Ovary (tissue), 7 donors: ENCODE measurements at regions not wholly inside any gene's neighbourhood (a gene's known extent, or its start where the extent isn't known, plus 50 kb on each side); places are given as distances from the start of the nearest gene placed in this dataset.

Experiments used
- DNase-seq, 5 donors: peaks; one replicate each; pipeline ENCODE4 v3.0.0-alpha.2; 2019 to 2020
- H3K27ac ChIP-seq, 2 donors: fragments of 200-600 bp; one replicate each; pipeline versions ENCODE4 v1.5.1 to v1.8.0; 2019 to 2022
- H3K27me3 ChIP-seq: fragments of 200-600 bp; one replicate; pipeline ENCODE4 v1.8.0; 2022
- H3K36me3 ChIP-seq: fragments of 200-600 bp; sonication (generic); one replicate; pipeline ENCODE4 v1.5.1; 2019
- H3K4me1 ChIP-seq: one replicate; pipeline ENCODE4 v1.8.1; 2013; ENCODE audit warnings: mild to moderate bottlenecking, moderate library complexity; ENCODE audit not compliant: insufficient read depth
- H3K4me3 ChIP-seq: fragments of 200-600 bp; sonication (generic); one replicate; pipeline ENCODE4 v1.5.1; 2017
- H3K9me3 ChIP-seq, 2 donors: fragments of 200-600 bp in 1 of 2; sonication (generic) in 1 of 2; one replicate each; pipeline versions ENCODE4 v1.5.1 to v1.8.1; 2013 to 2019; ENCODE audit warnings: mild to moderate bottlenecking in 1 of 2, moderate library complexity in 1 of 2
- EP300 ChIP-seq: sonication (generic); formaldehyde crosslinking; IDR thresholded peaks from one replicate; pipeline ENCODE4 v1.6.1; 2017; ENCODE audit warnings: antibody characterized with exemption
- POLR2A ChIP-seq: fragments of 450-650 bp; IDR thresholded peaks from one replicate; pipeline ENCODE4 v1.6.1; 2017; ENCODE audit warnings: antibody characterized with exemption, mild to moderate bottlenecking, moderate library complexity
- WGBS, 3 donors: extraction: QIAGEN DNeasy Blood & Tissue Kit in 1 of 3; methylation state at CpG; one replicate each; pipeline versions ENCODE4 v1.1.5 to v1.1.7; 2013 to 2017; 5-methylcytosine and 5-hydroxymethylcytosine counted together
- intact Hi-C, 4 donors: fragments of 100-400 bp; cut with DNase I; formaldehyde crosslinking; loops; one replicate each; pipeline versions ENCODE4 v1.11.0 to v1.15.1; 2022 to 2023
- TF ChIP-seq, protein P1 (sequence below), 3 donors: fragments of 450-650 bp in 2 of 3; fragments of 200-600 bp in 1 of 3; IDR thresholded peaks; one replicate each; pipeline versions ENCODE4 v1.5.1 to v1.8.0; 2016 to 2022; ENCODE audit warnings: antibody characterized with exemption in 3 of 3, mild to moderate bottlenecking in 1 of 3
- donor health status: DM: no; HTN: no; CAD: no; lungs with moderate emphysema.
- donor health status: DM: no; HTN: no; CAD: no.
- donor health status: Bipolar disorder and iron deficiency.
- donor health status: DM: no; HTN: no; CAD: no.
- donor health status: DM: yes; HTN: yes; CAD: no.

DNA sequence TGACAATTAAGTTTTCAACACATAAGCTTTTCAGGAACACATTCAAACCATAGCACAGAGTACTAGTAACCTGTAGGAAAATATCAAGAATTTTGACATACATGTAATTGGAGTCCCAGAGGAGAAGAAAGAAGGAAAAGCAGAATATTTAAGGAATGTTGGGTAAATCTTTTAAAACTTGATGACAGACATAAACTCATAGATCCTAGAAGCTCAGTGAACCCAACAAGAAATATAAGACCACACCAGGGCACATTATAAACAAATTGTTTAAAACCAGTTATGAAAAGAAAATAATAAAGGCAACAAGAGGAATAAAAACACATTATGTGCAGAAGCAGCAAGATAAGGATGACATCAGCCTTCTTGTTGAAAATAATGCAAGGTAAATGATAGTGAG, 151.5 kb upstream of the ATXN1 start:
- TF ChIP-seq, protein P1, sequence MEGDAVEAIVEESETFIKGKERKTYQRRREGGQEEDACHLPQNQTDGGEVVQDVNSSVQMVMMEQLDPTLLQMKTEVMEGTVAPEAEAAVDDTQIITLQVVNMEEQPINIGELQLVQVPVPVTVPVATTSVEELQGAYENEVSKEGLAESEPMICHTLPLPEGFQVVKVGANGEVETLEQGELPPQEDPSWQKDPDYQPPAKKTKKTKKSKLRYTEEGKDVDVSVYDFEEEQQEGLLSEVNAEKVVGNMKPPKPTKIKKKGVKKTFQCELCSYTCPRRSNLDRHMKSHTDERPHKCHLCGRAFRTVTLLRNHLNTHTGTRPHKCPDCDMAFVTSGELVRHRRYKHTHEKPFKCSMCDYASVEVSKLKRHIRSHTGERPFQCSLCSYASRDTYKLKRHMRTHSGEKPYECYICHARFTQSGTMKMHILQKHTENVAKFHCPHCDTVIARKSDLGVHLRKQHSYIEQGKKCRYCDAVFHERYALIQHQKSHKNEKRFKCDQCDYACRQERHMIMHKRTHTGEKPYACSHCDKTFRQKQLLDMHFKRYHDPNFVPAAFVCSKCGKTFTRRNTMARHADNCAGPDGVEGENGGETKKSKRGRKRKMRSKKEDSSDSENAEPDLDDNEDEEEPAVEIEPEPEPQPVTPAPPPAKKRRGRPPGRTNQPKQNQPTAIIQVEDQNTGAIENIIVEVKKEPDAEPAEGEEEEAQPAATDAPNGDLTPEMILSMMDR (IDR thresholded peaks at IDR 0.05) = no peak
- TF ChIP-seq EP300 (no peak), POLR2A (no peak)
- Histone ChIP-seq H3K27ac (no peak overlapping the region), H3K4me3 (no peak overlapping the region), H3K27me3 (no peaks in the 10 kb centered on the region), H3K36me3 (no peaks in the 10 kb centered on the region), H3K4me1 (no peaks in the 10 kb centered on the region), H3K9me3 (no peaks in the 10 kb centered on the region)
- no peak for DNase-seq
- intact Hi-C loops = no loop called here

DNA sequence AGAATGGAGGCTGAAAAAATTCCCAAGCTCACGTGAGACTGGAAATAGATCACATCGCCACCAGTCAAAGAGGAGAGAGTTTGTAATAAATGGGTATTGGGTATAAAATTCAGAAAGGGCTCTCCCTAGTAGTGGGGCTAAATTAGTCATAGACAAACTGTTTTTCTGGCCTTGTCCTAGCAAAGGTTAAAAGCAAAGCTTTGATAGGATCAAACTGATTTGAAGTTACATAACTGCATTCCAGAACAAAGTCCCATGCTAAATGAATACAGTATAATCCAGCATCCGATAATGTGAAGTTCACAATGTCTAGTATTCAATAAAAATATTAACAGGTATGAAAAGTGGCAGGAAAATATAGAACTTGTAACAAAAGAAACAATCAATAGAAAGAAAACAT, 149.8 kb upstream of the ATXN1 start:
- no peak for TF ChIP-seq EP300
- TF ChIP-seq, protein P1 (IDR thresholded peaks at IDR 0.05) = no peak
- TF ChIP-seq POLR2A = no peak
- intact Hi-C loops = no loop called here
- no peaks in the 10 kb centered on the region for H3K4me1 ChIP-seq
- no peak for DNase-seq
- WGBS, 3 donors = 75 to 90% (median 79%) methylated on average over 3 of the region's 3 CpGs
- no peak overlapping the region for H3K4me3 ChIP-seq
- no peaks in the 10 kb centered on the region for H3K9me3 ChIP-seq
- no peaks in the 10 kb centered on the region for H3K36me3 ChIP-seq
- H3K27ac ChIP-seq = no peak overlapping the region
- H3K27me3 ChIP-seq = no peaks in the 10 kb centered on the region

DNA sequence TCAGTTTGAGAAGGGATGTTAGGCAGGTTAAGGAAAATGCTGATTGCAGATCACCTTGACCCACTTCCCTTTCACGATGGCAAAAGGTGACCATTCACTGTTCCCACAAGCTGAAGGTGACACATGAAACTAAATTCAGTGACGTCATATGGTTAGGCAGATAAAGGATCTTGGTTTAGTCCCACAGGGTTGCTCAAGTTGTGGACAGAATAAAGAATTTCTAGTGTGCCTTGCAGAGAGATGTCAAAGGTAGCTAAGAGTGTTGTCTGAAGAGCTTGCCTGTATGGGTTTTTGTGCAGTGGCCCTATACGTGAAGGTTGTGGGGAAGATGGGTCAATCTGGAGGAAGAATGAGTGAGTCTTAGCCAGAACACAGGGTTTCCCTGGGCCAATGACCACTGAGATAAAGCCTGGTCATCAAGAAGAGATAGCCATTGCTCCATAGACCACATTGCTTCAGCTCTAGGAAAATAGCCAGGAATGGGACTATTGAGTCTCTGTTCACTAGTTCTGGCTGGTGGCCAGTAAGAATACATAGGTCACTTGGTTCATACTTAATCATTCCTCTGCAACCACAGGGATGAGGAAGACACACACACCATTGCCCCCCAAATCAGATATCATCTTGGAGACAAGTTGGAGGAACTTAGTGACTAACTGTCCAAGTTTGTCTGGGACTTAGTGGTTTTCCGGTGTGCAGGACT, 148.5 kb upstream of the ATXN1 start:
- no peak for DNase-seq
- Histone ChIP-seq H3K4me1 (no peaks in the 10 kb centered on the region), H3K27me3 (no peaks in the 10 kb centered on the region), H3K36me3 (no peaks in the 10 kb centered on the region), H3K9me3 (no peaks in the 10 kb centered on the region), H3K27ac (no peak overlapping the region), H3K4me3 (no peak overlapping the region)
- intact Hi-C loops = no loop called here
- no peak for TF ChIP-seq EP300
- TF ChIP-seq, protein P1 (IDR thresholded peaks at IDR 0.05) = no peak
- TF ChIP-seq POLR2A = no peak
- WGBS, 3 donors = 82 to 85% (median 83%) methylated on average over 4 of the region's 4 CpGs

DNA sequence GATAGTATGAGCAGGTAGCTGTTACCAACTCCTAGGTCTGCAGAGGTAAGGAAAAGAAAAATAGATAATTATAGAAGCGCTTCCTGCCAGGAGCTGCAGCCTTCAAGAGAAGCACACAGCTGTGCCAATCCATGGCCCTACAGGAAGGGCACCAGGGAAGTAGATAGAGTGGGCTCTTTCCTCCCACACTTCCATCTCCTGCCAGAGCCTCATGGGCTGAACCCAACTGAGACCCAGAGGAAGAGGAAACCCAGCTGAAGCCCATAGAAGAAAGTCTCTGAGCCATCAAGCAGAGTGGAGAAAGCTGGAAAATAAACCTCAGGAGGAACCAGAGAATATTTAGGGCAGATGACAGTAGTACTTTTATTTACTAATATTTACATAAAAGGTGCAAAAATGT, 146.7 kb upstream of the ATXN1 start:
- Histone ChIP-seq H3K9me3 (no peaks in the 10 kb centered on the region), H3K27ac (no peak overlapping the region), H3K36me3 (no peaks in the 10 kb centered on the region), H3K4me1 (no peaks in the 10 kb centered on the region), H3K27me3 (no peaks in the 10 kb centered on the region), H3K4me3 (no peak overlapping the region)
- no peak for DNase-seq
- intact Hi-C loops = no loop called here
- TF ChIP-seq, protein P1 (IDR thresholded peaks at IDR 0.05) = no peak
- TF ChIP-seq EP300 = no peak
- TF ChIP-seq POLR2A = no peak
- 86 to 100% (median 94%) methylated on average over 1 of the region's 1 CpG for whole genome bisulfite sequencing, 3 donors
